ENCODE measurements at regions not wholly inside any gene's neighbourhood (a gene's known extent, or its start where the extent isn't known, plus 50 kb on each side); places are given as distances from the start of the nearest gene placed in this dataset.

- Histone ChIP-seq H3K4me1 (ENCODE audit: control insufficient read depth, extremely low read depth, insufficient read depth, low read length) (no peaks in the 10 kb centered on the region), H3K36me3 (ENCODE audit: control insufficient read depth in 2 of 2, extremely low read depth in 1 of 2, insufficient read depth in 2 of 2, low read length in 2 of 2) (no peaks in the 10 kb centered on the region), H3K79me2 (ENCODE audit: control insufficient read depth, insufficient read depth, low read length) (no peaks in the 10 kb centered on the region), H3K27ac (ENCODE audit: insufficient read depth, low read depth, low read length) (no peak overlapping the region), H3K9ac (replicated peaks; ENCODE audit: extremely low read depth, insufficient read depth, low read length) (no peak overlapping the region), H3K9me3 (replicated peaks; ENCODE audit: control insufficient read depth, insufficient read depth, low read length) (no peaks in the 10 kb centered on the region), H3K4me3 (replicated peaks in 1 of 3; ENCODE audit: insufficient read depth in 1 of 3, low read depth in 1 of 3, low read length in 3 of 3) (no peak overlapping the region), H3K27me3 (ENCODE audit: control insufficient read depth in 2 of 2, insufficient read depth in 2 of 2, low read length in 2 of 2) (no peaks in the 10 kb centered on the region), H3K4me2 (ENCODE audit: insufficient read depth, low read length) (peak overlapping the region; percentile 16), H3K9me1 (replicated peaks; ENCODE audit: control insufficient read depth, extremely low read depth, insufficient read depth, low read length) (no peaks in the 10 kb centered on the region), H2AFZ (ENCODE audit: low read depth, low read length) (no peak overlapping the region), H4K20me1 (replicated peaks; ENCODE audit: control insufficient read depth, extremely low read depth, insufficient read depth, low read length) (no peaks in the 10 kb centered on the region)
- intact Hi-C loops (cut with micrococcal nuclease) (no loop called here), dilution Hi-C loops (cut with MboI; ENCODE audit: extremely low pct_ligation_motif_present, low sequenced_read_pairs) (no loop called here)
- CTCF ChIA-PET, result interaction anchor here (1.0 to 1.1 kb wide), 3 partner anchors 8 to 593 kb away, joined by 3 to 5 read pairs (median 4); no protein-coding TSS in a partner anchor
- BruUV-seq (replicated peaks), result no TSS peak
- DNase-seq (ENCODE audit: low read depth, low spot score), result peak; percentile 74
- POLR2A ChIA-PET, result no interaction called here
- TF ChIP-seq MYC (IDR thresholded peaks at IDR 0.05; ENCODE audit: low read depth, low read length) (no peak), FOS (IDR thresholded peaks at IDR 0.05; ENCODE audit: borderline replicate concordance, insufficient read depth, low read length) (peak; percentile 67), POLR2AphosphoS5 (IDR thresholded peaks at IDR 0.05; ENCODE audit: insufficient read depth, low read depth, low read length) (no peak), CTCF (IDR thresholded peaks at IDR 0.05; ENCODE audit: extremely low read depth in 1 of 2, insufficient read depth in 1 of 2, low read depth in 1 of 2, low read length in 2 of 2) (no peak), POLR2A (IDR thresholded peaks at IDR 0.05; ENCODE audit: low read depth, low read length) (no peak), GATA2 (IDR thresholded peaks at IDR 0.05; ENCODE audit: insufficient read depth, insufficient read length, low read depth, low read length) (no peak), MAX (IDR thresholded peaks at IDR 0.05; ENCODE audit: insufficient read depth, insufficient read length) (no peak), JUN (IDR thresholded peaks at IDR 0.05; ENCODE audit: borderline replicate concordance, insufficient read depth, insufficient read length, low read depth) (peak; percentile 63)
- FAIRE-seq, result peak; percentile 54
These were observed 179.1 kb downstream of the KITLG start for GRCh38 chr12:88401155-88401554.

Data from endothelial cell of umbilical vein (primary cell).